ENCODE measurements at regions not wholly inside any gene's neighbourhood (a gene's known extent, or its start where the extent isn't known, plus 50 kb on each side); places are given as distances from the start of the nearest gene placed in this dataset.

DNA sequence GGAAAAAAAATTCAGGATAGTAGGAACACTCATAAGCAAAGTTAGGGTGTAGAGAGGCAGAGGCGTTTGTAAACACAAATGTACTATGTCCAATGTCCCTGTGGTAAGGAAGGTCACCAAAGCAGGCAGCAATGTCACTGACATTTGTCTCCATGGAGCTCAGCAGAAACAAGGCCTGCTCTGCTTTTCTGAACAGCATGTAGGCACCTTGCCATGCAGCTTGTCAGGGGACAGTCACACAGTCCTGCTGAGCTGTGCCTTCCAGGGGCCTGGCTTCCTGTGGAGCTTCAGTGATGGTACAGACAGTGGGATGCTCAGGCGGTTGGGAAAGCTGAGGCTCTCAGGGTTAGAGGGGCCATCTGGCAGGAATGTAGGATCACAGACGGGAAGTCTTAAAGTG is 74.5 kb upstream of the HS3ST1 start:
- DNase-seq (ENCODE audit: low spot score): no peak
- H3K4me1 Mint-ChIP-seq (ENCODE audit: low read depth): peaks cover under 1% of the 10 kb centered on the region
- no peaks in the 10 kb centered on the region for H3K27me3 Mint-ChIP-seq (ENCODE audit: low read depth)
- H3K9me3 Mint-ChIP-seq (ENCODE audit: low read depth): peaks cover 14% of the 10 kb centered on the region
- no peak overlapping the region for H3K27ac Mint-ChIP-seq (ENCODE audit: unreplicated experiment)
- TF ChIP-seq, protein P1, sequence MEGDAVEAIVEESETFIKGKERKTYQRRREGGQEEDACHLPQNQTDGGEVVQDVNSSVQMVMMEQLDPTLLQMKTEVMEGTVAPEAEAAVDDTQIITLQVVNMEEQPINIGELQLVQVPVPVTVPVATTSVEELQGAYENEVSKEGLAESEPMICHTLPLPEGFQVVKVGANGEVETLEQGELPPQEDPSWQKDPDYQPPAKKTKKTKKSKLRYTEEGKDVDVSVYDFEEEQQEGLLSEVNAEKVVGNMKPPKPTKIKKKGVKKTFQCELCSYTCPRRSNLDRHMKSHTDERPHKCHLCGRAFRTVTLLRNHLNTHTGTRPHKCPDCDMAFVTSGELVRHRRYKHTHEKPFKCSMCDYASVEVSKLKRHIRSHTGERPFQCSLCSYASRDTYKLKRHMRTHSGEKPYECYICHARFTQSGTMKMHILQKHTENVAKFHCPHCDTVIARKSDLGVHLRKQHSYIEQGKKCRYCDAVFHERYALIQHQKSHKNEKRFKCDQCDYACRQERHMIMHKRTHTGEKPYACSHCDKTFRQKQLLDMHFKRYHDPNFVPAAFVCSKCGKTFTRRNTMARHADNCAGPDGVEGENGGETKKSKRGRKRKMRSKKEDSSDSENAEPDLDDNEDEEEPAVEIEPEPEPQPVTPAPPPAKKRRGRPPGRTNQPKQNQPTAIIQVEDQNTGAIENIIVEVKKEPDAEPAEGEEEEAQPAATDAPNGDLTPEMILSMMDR (IDR thresholded peaks at IDR 0.05): no peak
- H3K4me3 Mint-ChIP-seq (ENCODE audit: unreplicated experiment): no peak overlapping the region
- no peaks in the 10 kb centered on the region for H3K36me3 Mint-ChIP-seq (ENCODE audit: low read depth)

DNA sequence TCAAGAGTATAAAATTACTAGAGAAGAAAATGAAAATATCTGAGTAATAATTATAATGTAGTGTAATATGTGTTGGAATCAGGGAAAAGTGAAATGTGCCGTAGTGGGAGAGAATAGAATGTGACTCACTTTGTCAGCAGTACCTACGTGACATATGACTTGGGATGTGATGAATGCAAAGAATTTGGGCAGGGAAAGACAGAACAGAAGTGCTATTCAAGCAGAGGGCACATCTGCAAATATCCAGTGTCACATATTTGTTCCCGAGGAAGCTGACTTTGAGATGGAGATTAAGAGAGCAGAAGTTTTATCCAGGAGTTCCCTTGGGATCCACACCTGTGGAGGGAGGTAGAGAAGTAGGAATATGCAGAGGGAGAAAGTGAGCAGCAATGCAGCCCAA is 69.3 kb upstream of the HS3ST1 start:
- Mint-ChIP-seq H3K4me1 (ENCODE audit: low read depth) (peaks cover 4% of the 10 kb centered on the region), H3K36me3 (ENCODE audit: low read depth) (no peaks in the 10 kb centered on the region), H3K4me3 (ENCODE audit: unreplicated experiment) (no peak overlapping the region), H3K27ac (ENCODE audit: unreplicated experiment) (no peak overlapping the region), H3K9me3 (ENCODE audit: low read depth) (peaks cover 21% of the 10 kb centered on the region), H3K27me3 (ENCODE audit: low read depth) (no peaks in the 10 kb centered on the region)
- TF ChIP-seq, protein P1 (IDR thresholded peaks at IDR 0.05): no peak
- no peak for DNase-seq (ENCODE audit: low spot score)

DNA sequence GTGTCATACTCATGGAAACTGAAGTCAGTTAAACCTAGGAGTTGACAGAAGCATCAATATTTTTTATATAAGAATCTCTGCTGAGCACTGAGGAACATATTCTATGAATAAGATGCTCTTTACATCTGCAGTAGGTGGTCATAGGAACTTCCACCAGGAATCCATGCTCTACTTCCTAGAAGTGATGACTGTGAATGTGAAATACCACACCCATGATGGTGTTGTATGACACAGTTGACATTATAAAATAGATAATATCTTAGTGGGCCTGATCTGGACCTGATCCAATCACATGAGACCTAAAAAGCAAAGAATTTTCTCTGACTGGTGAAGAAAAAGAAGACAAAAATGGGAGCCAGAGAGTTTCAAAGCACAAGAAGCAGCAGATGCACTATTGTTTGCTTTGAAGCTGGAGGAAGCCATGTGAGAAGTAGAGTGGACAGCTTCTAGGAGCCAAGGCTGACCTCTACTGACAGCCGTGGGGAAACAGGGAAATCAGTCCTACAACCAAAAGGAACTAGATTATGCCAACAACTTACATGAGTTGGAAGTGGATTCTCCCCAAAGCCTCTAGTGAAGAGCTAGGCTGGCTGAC is 68.6 kb upstream of the HS3ST1 start:
- Mint-ChIP-seq H3K27me3 (ENCODE audit: low read depth) (no peaks in the 10 kb centered on the region), H3K27ac (ENCODE audit: unreplicated experiment) (no peak overlapping the region), H3K36me3 (ENCODE audit: low read depth) (no peaks in the 10 kb centered on the region), H3K9me3 (ENCODE audit: low read depth) (peaks cover 23% of the 10 kb centered on the region), H3K4me1 (ENCODE audit: low read depth) (peaks cover 4% of the 10 kb centered on the region), H3K4me3 (ENCODE audit: unreplicated experiment) (no peak overlapping the region)
- TF ChIP-seq, protein P1 (IDR thresholded peaks at IDR 0.05): peak; percentile 37
- DNase-seq (ENCODE audit: low spot score): no peak

DNA sequence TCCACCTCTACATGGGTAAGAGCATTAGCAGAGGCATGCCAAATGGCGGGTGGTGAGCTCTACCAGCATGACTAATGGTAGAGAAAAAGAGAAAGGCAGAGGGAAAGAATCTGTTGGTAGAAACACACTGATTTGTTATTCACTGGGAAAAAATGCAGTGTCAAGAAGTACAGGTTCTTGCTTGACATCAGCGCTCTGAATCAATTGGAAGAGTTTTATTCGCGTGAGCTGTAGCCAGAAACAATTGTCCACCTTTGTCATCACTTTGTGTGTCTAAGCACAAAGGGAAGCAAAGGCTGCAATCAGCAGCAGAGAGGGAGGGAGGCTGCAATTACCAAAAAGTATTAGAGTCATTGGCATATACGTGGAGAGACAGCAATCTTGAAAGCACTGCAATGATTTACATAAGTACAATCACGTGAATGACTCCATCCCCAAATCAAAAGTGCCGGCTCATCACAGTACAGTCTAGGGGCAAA is 67.7 kb upstream of the HS3ST1 start:
- Mint-ChIP-seq H3K4me3 (ENCODE audit: unreplicated experiment) (no peak overlapping the region), H3K4me1 (ENCODE audit: low read depth) (peaks cover 4% of the 10 kb centered on the region), H3K36me3 (ENCODE audit: low read depth) (no peaks in the 10 kb centered on the region), H3K9me3 (ENCODE audit: low read depth) (peaks cover 20% of the 10 kb centered on the region), H3K27ac (ENCODE audit: unreplicated experiment) (no peak overlapping the region), H3K27me3 (ENCODE audit: low read depth) (no peaks in the 10 kb centered on the region)
- TF ChIP-seq, protein P1 (IDR thresholded peaks at IDR 0.05): no peak
- DNase-seq (ENCODE audit: low spot score): no peak

DNA sequence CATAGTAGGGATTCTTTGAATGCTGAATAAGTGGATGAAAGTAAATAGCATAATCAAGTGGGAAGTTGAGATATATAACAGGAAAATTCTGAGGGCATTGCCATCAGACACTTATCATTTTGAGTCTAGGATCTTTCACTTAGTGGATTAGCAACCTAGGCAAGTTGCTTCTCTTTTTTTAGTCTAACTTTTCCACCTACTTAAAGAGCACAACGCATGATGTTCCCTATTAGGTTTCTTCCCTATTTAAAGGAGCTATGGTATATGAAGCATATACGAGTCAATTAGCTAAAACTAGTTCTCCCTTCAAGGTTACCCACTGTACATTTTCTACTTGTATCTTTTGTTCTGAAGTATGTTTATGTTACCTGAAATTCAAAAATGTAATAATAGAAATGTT is 67.1 kb upstream of the HS3ST1 start:
- Mint-ChIP-seq H3K4me1 (ENCODE audit: low read depth) (peaks cover 4% of the 10 kb centered on the region), H3K27ac (ENCODE audit: unreplicated experiment) (no peak overlapping the region), H3K4me3 (ENCODE audit: unreplicated experiment) (no peak overlapping the region), H3K36me3 (ENCODE audit: low read depth) (no peaks in the 10 kb centered on the region), H3K27me3 (ENCODE audit: low read depth) (no peaks in the 10 kb centered on the region), H3K9me3 (ENCODE audit: low read depth) (peaks cover 18% of the 10 kb centered on the region)
- TF ChIP-seq, protein P1 (IDR thresholded peaks at IDR 0.05): no peak
- no peak for DNase-seq (ENCODE audit: low spot score)

All from chondrocyte (in vitro differentiated cells).